Neural progenitor cell (in vitro differentiated cells): ENCODE measurements at regions not wholly inside any gene's neighbourhood (a gene's known extent, or its start where the extent isn't known, plus 50 kb on each side); places are given as distances from the start of the nearest gene placed in this dataset.

ENCODE experiments used
- DNase-seq: peaks from one replicate; pipeline ENCODE4 v3.0.0-alpha.2; 2016; ENCODE audit warnings: low spot score
- H2AFZ ChIP-seq: fragments of 200-600 bp; sonication (generic); replicated peaks from 2 replicates; pipeline ENCODE4 v1.6.1; 2016; ENCODE audit warnings: antibody characterized with exemption
- H3F3A ChIP-seq: fragments of 200-600 bp; sonication (generic); 2 replicates; pipeline ENCODE4 v1.6.1; 2016; ENCODE audit warnings: antibody characterized with exemption, low read depth
- H3K27ac ChIP-seq: fragments of 200-600 bp; sonication (generic); 2 replicates; pipeline ENCODE4 v1.5.1; 2016; ENCODE audit warnings: mild to moderate bottlenecking
- H3K27me3 ChIP-seq: fragments of 200-600 bp; sonication (generic); 2 replicates; pipeline ENCODE4 v1.6.1; 2016; ENCODE audit warnings: mild to moderate bottlenecking, moderate library complexity
- H3K36me3 ChIP-seq: fragments of 200-600 bp; sonication (generic); 2 replicates; pipeline ENCODE4 v1.5.1; 2016
- H3K4me1 ChIP-seq: fragments of 200-600 bp; sonication (generic); 2 replicates; pipeline ENCODE4 v1.6.1; 2016; ENCODE audit warnings: mixed run types
- H3K4me2 ChIP-seq: fragments of 200-600 bp; sonication (generic); 2 replicates; pipeline ENCODE4 v1.6.1; 2016
- H3K4me3 ChIP-seq: fragments of 200-600 bp; sonication (generic); 2 replicates; pipeline ENCODE4 v1.5.1; 2016
- H3K79me2 ChIP-seq: fragments of 200-600 bp; sonication (generic); 2 replicates; pipeline ENCODE4 v1.6.1; 2016; ENCODE audit warnings: low read depth
- H3K9ac ChIP-seq: fragments of 200-600 bp; sonication (generic); 2 replicates; pipeline ENCODE4 v1.6.1; 2016
- H3K9me3 ChIP-seq: fragments of 200-600 bp; sonication (generic); 2 replicates; pipeline ENCODE4 v1.5.1; 2016; ENCODE audit warnings: low read depth
- H4K20me1 ChIP-seq: fragments of 200-600 bp; sonication (generic); 2 replicates; pipeline ENCODE4 v1.6.1; 2016; ENCODE audit warnings: low read depth
- H3K27ac Mint-ChIP-seq: 3 replicates; pipeline ENCODE4 v1.8.0; 2021; ENCODE audit warnings: mixed read lengths
- H3K27me3 Mint-ChIP-seq: 2 replicates; pipeline ENCODE4 v1.8.0; 2022; ENCODE audit warnings: low read depth, mild to moderate bottlenecking, inconsistent platforms, moderate library complexity, mixed read lengths; ENCODE audit not compliant: insufficient read depth
- H3K36me3 Mint-ChIP-seq: 3 replicates; pipeline ENCODE4 v1.8.0; 2021; ENCODE audit warnings: mixed read lengths
- H3K4me1 Mint-ChIP-seq: 3 replicates; pipeline ENCODE4 v1.8.0; 2021; ENCODE audit warnings: mixed read lengths
- H3K4me3 Mint-ChIP-seq: 3 replicates; pipeline ENCODE4 v1.8.0; 2021; ENCODE audit warnings: mild to moderate bottlenecking, moderate library complexity, mixed read lengths
- H3K9me3 Mint-ChIP-seq: 3 replicates; pipeline ENCODE4 v1.8.0; 2020; ENCODE audit warnings: mixed read lengths
- CTCF ChIP-seq: fragments of 200-600 bp; sonication (generic); IDR thresholded peaks from 2 replicates; pipeline ENCODE4 v1.5.1; 2017; ENCODE audit warnings: antibody characterized with exemption, mild to moderate bottlenecking
- EZH2 ChIP-seq: fragments of 200-600 bp; sonication (generic); IDR thresholded peaks from 2 replicates; pipeline ENCODE4 v1.6.1; 2017; ENCODE audit warnings: antibody characterized with exemption, mild to moderate bottlenecking, moderate library complexity
- EZH2phosphoT487 ChIP-seq: fragments of 200-600 bp; sonication (generic); IDR thresholded peaks from 2 replicates; pipeline ENCODE4 v1.6.1; 2017; ENCODE audit warnings: antibody characterized with exemption

- no peaks in the 10 kb centered on the region for H3K79me2 ChIP-seq
- H3K27me3 ChIP-seq = no peaks in the 10 kb centered on the region
- no peak for DNase-seq
- H3K27me3 Mint-ChIP-seq = peaks cover 5% of the 10 kb centered on the region
- H3K4me3 ChIP-seq = no peak overlapping the region
- H3K4me1 Mint-ChIP-seq = peaks cover 2% of the 10 kb centered on the region
- H3K4me2 ChIP-seq = no peak overlapping the region
- H2AFZ ChIP-seq = no peak overlapping the region
- peaks cover 5% of the 10 kb centered on the region for H3K4me1 ChIP-seq
- no peaks in the 10 kb centered on the region for H3K9me3 ChIP-seq
- no peak overlapping the region for H3K9ac ChIP-seq
- H3K9me3 Mint-ChIP-seq = no peaks in the 10 kb centered on the region
- TF ChIP-seq EZH2phosphoT487 = no peak
- TF ChIP-seq EZH2 = no peak
- TF ChIP-seq CTCF = no peak
- no peaks in the 10 kb centered on the region for H3F3A ChIP-seq
- no peaks in the 10 kb centered on the region for H4K20me1 ChIP-seq
- H3K4me3 Mint-ChIP-seq = no peak overlapping the region
- no peak overlapping the region for H3K27ac Mint-ChIP-seq
- H3K36me3 Mint-ChIP-seq = no peaks in the 10 kb centered on the region
- H3K36me3 ChIP-seq = no peaks in the 10 kb centered on the region
- H3K27ac ChIP-seq = no peak overlapping the region
These were observed 373.6 kb upstream of the ST6GAL2 start for GRCh38 chr2:107259408-107260195.

- no peak overlapping the region for H3K4me3 ChIP-seq
- H3K36me3 ChIP-seq = no peaks in the 10 kb centered on the region
- H3K9ac ChIP-seq = no peak overlapping the region
- H3K9me3 ChIP-seq = no peaks in the 10 kb centered on the region
- Mint-ChIP-seq H3K9me3 (no peaks in the 10 kb centered on the region), H3K36me3 (no peaks in the 10 kb centered on the region), H3K27ac (no peak overlapping the region), H3K4me3 (no peak overlapping the region), H3K4me1 (no peaks in the 10 kb centered on the region), H3K27me3 (peaks cover 4% of the 10 kb centered on the region)
- peak overlapping the region; percentile 24 for H2AFZ ChIP-seq
- H3K4me1 ChIP-seq = peaks cover 5% of the 10 kb centered on the region
- no peaks in the 10 kb centered on the region for H4K20me1 ChIP-seq
- H3K27me3 ChIP-seq = no peaks in the 10 kb centered on the region
- H3K27ac ChIP-seq = no peak overlapping the region
- H3F3A ChIP-seq = no peaks in the 10 kb centered on the region
- H3K79me2 ChIP-seq = no peaks in the 10 kb centered on the region
- no peak for TF ChIP-seq CTCF
- TF ChIP-seq EZH2phosphoT487 = no peak
- TF ChIP-seq EZH2 = no peak
- no peak for DNase-seq
- H3K4me2 ChIP-seq = no peak overlapping the region
These were observed 377.7 kb upstream of the ST6GAL2 start for GRCh38 chr2:107263628-107264027.

GRCh38 chr2:107264184-107264583 lies 378.2 kb upstream of the ST6GAL2 start:
- TF ChIP-seq EZH2 (no peak), EZH2phosphoT487 (no peak), CTCF (no peak)
- Histone ChIP-seq H3K9me3 (no peaks in the 10 kb centered on the region), H3K4me3 (no peak overlapping the region), H3K4me2 (no peak overlapping the region), H3K4me1 (peaks cover 5% of the 10 kb centered on the region), H3K9ac (no peak overlapping the region), H3K36me3 (no peaks in the 10 kb centered on the region), H3K27me3 (no peaks in the 10 kb centered on the region), H2AFZ (peak overlapping the region; percentile 24), H3K79me2 (no peaks in the 10 kb centered on the region), H3K27ac (no peak overlapping the region), H3F3A (no peaks in the 10 kb centered on the region), H4K20me1 (no peaks in the 10 kb centered on the region)
- Mint-ChIP-seq H3K36me3 (no peaks in the 10 kb centered on the region), H3K4me1 (no peaks in the 10 kb centered on the region), H3K27ac (no peak overlapping the region), H3K4me3 (no peak overlapping the region), H3K27me3 (peaks cover 4% of the 10 kb centered on the region), H3K9me3 (no peaks in the 10 kb centered on the region)
- no peak for DNase-seq
